ENCODE measurements at regions not wholly inside any gene's neighbourhood (a gene's known extent, or its start where the extent isn't known, plus 50 kb on each side); places are given as distances from the start of the nearest gene placed in this dataset.

DNA sequence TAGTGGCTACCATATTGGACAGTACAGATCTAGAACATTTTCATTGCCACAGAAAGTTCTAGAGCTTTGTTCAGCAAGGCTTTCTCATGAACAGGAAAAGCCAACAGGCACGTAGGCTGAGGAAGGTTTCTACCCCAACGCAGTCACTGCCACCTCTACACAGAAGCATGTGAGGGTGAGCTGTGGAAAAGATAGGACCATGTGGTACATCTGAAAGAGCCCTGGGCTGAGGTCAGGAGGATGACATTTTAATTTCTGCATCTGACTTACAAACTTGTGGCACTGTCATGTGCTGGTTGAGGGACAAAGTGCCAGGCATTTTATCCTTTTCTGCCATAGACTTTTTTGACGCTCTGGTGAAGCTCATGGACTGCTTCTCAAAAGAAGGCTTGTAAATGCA, 454.2 kb downstream of the BCOR start:
- TF ChIP-seq CTCF (IDR thresholded peaks at IDR 0.05; ENCODE audit: low read depth, low read length, poor library complexity, severe bottlenecking) (no peak), EZH2phosphoT487 (IDR thresholded peaks at IDR 0.05; ENCODE audit: borderline replicate concordance, low read length) (no peak)

DNA sequence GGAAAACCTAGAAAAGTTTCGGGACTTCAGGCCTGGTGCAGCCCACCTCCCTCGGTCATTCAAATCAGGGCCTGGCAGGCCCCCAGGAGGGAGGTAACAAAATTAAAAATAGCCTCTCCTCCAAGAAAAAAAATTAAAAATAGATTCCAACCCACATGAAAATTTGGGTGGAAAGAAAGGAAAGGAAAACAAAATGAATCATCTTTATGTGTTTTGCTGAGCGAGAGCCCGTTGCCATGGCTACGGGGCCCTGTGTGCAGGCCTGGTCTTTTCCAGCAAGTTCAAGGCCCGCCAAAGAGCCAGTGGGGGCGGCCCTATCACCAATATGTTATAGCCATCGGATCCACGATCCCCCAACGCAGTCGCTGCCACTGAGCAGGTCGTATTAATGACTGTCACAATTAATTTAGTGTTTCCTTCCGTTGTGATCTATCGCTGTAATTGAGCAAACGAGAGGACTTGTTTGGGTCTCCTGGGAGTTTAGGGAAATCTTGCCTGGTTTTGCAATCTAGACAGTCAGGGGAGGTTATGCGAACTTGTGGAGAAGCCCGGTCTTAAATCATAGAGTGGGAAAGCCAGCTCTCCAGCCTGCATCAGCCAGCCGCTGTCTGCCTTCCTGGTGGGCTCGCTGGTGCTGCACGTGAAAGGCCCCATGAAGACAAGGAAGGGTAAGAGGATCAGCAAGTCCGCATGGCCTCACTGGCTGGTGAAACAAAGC, 452.4 kb downstream of the BCOR start:
- no peak for TF ChIP-seq EZH2phosphoT487 (IDR thresholded peaks at IDR 0.05; ENCODE audit: borderline replicate concordance, low read length)
- no peak for TF ChIP-seq CTCF (IDR thresholded peaks at IDR 0.05; ENCODE audit: low read depth, low read length, poor library complexity, severe bottlenecking)

More for the DNA sequence above, 454.2 kb downstream of the BCOR start:
- Histone ChIP-seq H3K9me2 (replicated peaks; ENCODE audit: control insufficient read depth, low read length) (no peaks in the 10 kb centered on the region), H3K4me2 (ENCODE audit: low read length) (no peak overlapping the region), H3K79me2 (ENCODE audit: control insufficient read depth, low read length) (no peaks in the 10 kb centered on the region), H3K4me3 (ENCODE audit: low read length) (no peak overlapping the region), H3K27ac (ENCODE audit: low read depth, low read length) (no peak overlapping the region), H3K4me1 (ENCODE audit: control insufficient read depth, low read length) (no peaks in the 10 kb centered on the region), H4K20me1 (ENCODE audit: control insufficient read depth, insufficient read depth, low read depth, low read length) (no peaks in the 10 kb centered on the region), H3K36me3 (ENCODE audit: control insufficient read depth, low read length) (no peaks in the 10 kb centered on the region), H3K9me3 (ENCODE audit: control insufficient read depth, insufficient read depth, low read length) (no peaks in the 10 kb centered on the region), H3F3A (ENCODE audit: control insufficient read depth, insufficient read depth) (no peaks in the 10 kb centered on the region), H3K27me3 (ENCODE audit: control insufficient read depth, low read length) (no peaks in the 10 kb centered on the region)

GRCh38 chrX:39648548-39649254, 449.1 kb downstream of the BCOR start:
- no peaks in the 10 kb centered on the region for H3K36me3 ChIP-seq (ENCODE audit: control insufficient read depth, low read length)
- H3K4me2 ChIP-seq (ENCODE audit: low read length): no peak overlapping the region
- no peaks in the 10 kb centered on the region for H3K27me3 ChIP-seq (ENCODE audit: control insufficient read depth, low read length)
- no peak overlapping the region for H3K27ac ChIP-seq (ENCODE audit: low read depth, low read length)
- no peaks in the 10 kb centered on the region for H3K79me2 ChIP-seq (ENCODE audit: control insufficient read depth, low read length)
- H3F3A ChIP-seq (ENCODE audit: control insufficient read depth, insufficient read depth): no peaks in the 10 kb centered on the region
- no peaks in the 10 kb centered on the region for H4K20me1 ChIP-seq (ENCODE audit: control insufficient read depth, insufficient read depth, low read depth, low read length)
- TF ChIP-seq EZH2phosphoT487 (IDR thresholded peaks at IDR 0.05; ENCODE audit: borderline replicate concordance, low read length) (no peak), CTCF (IDR thresholded peaks at IDR 0.05; ENCODE audit: low read depth, low read length, poor library complexity, severe bottlenecking) (no peak)
- H3K4me3 ChIP-seq (ENCODE audit: low read length): no peak overlapping the region
- H3K9me2 ChIP-seq (replicated peaks; ENCODE audit: control insufficient read depth, low read length): no peaks in the 10 kb centered on the region
- no peaks in the 10 kb centered on the region for H3K9me3 ChIP-seq (ENCODE audit: control insufficient read depth, insufficient read depth, low read length)
- H3K4me1 ChIP-seq (ENCODE audit: control insufficient read depth, low read length): no peaks in the 10 kb centered on the region

More for the DNA sequence above, 452.4 kb downstream of the BCOR start:
- no peaks in the 10 kb centered on the region for H3K4me1 ChIP-seq (ENCODE audit: control insufficient read depth, low read length)
- no peaks in the 10 kb centered on the region for H3K27me3 ChIP-seq (ENCODE audit: control insufficient read depth, low read length)
- H3K27ac ChIP-seq (ENCODE audit: low read depth, low read length): no peak overlapping the region
- H3K9me3 ChIP-seq (ENCODE audit: control insufficient read depth, insufficient read depth, low read length): no peaks in the 10 kb centered on the region
- no peaks in the 10 kb centered on the region for H4K20me1 ChIP-seq (ENCODE audit: control insufficient read depth, insufficient read depth, low read depth, low read length)
- H3K4me2 ChIP-seq (ENCODE audit: low read length): no peak overlapping the region
- H3K36me3 ChIP-seq (ENCODE audit: control insufficient read depth, low read length): no peaks in the 10 kb centered on the region
- no peak overlapping the region for H3K4me3 ChIP-seq (ENCODE audit: low read length)
- no peaks in the 10 kb centered on the region for H3F3A ChIP-seq (ENCODE audit: control insufficient read depth, insufficient read depth)
- no peaks in the 10 kb centered on the region for H3K9me2 ChIP-seq (replicated peaks; ENCODE audit: control insufficient read depth, low read length)
- no peaks in the 10 kb centered on the region for H3K79me2 ChIP-seq (ENCODE audit: control insufficient read depth, low read length)

Measured in DOHH2 (cell line).